ENCODE measurements at regions not wholly inside any gene's neighbourhood (a gene's known extent, or its start where the extent isn't known, plus 50 kb on each side); places are given as distances from the start of the nearest gene placed in this dataset.

GRCh38 chr4:71186566-71187403, 152.0 kb upstream of the SLC4A4 start:
- TF ChIP-seq, protein P1, sequence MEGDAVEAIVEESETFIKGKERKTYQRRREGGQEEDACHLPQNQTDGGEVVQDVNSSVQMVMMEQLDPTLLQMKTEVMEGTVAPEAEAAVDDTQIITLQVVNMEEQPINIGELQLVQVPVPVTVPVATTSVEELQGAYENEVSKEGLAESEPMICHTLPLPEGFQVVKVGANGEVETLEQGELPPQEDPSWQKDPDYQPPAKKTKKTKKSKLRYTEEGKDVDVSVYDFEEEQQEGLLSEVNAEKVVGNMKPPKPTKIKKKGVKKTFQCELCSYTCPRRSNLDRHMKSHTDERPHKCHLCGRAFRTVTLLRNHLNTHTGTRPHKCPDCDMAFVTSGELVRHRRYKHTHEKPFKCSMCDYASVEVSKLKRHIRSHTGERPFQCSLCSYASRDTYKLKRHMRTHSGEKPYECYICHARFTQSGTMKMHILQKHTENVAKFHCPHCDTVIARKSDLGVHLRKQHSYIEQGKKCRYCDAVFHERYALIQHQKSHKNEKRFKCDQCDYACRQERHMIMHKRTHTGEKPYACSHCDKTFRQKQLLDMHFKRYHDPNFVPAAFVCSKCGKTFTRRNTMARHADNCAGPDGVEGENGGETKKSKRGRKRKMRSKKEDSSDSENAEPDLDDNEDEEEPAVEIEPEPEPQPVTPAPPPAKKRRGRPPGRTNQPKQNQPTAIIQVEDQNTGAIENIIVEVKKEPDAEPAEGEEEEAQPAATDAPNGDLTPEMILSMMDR (conservative IDR thresholded peaks at IDR 0.05 in 1 of 2, IDR thresholded peaks at IDR 0.05 in 1 of 2; ENCODE audit: extremely low read depth in 1 of 2, insufficient read depth in 1 of 2, low read depth in 1 of 2, low read length in 2 of 2), result no peak
- no peak for TF ChIP-seq EZH2 (IDR thresholded peaks at IDR 0.05; ENCODE audit: borderline replicate concordance, low read length)

All from mammary epithelial cell (primary cell).